DOHH2 (cell line): ENCODE measurements at regions not wholly inside any gene's neighbourhood (a gene's known extent, or its start where the extent isn't known, plus 50 kb on each side); places are given as distances from the start of the nearest gene placed in this dataset.

ENCODE experiments used
- EZH2phosphoT487 ChIP-seq: fragments of 200-600 bp; sonication (generic); IDR thresholded peaks from 2 replicates; pipeline ENCODE4 v1.6.1; 2017; ENCODE audit warnings: borderline replicate concordance, mild to moderate bottlenecking, antibody characterized with exemption, low read length, moderate library complexity, mixed read lengths
- TF ChIP-seq, protein P1 (sequence below): fragments of 200-600 bp; sonication (generic); IDR thresholded peaks from one replicate; pipeline ENCODE4 v1.5.1; 2014; ENCODE audit warnings: antibody characterized with exemption, mild to moderate bottlenecking, low read depth, low read length; ENCODE audit not compliant: poor library complexity, severe bottlenecking

DNA sequence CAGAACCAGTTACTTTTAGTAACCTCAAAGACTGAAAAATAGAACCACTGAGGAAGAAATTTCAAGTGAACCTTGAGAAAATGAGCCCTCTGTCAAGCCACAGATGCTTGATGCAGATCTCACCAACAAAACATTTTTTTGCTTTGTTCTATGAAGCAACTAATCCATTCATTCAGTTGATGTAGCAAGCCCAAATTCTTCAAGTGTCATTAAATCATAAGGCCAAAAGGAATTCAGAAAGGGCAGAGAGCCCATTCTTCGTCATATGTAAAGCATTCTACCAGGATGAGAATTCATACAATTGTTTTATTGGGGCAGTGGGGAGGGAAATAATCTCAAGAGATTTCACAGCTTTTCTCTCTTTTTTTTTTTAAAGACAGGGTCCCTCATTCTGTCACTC lies 218.0 kb upstream of the RGS6 start:
- TF ChIP-seq, protein P1, sequence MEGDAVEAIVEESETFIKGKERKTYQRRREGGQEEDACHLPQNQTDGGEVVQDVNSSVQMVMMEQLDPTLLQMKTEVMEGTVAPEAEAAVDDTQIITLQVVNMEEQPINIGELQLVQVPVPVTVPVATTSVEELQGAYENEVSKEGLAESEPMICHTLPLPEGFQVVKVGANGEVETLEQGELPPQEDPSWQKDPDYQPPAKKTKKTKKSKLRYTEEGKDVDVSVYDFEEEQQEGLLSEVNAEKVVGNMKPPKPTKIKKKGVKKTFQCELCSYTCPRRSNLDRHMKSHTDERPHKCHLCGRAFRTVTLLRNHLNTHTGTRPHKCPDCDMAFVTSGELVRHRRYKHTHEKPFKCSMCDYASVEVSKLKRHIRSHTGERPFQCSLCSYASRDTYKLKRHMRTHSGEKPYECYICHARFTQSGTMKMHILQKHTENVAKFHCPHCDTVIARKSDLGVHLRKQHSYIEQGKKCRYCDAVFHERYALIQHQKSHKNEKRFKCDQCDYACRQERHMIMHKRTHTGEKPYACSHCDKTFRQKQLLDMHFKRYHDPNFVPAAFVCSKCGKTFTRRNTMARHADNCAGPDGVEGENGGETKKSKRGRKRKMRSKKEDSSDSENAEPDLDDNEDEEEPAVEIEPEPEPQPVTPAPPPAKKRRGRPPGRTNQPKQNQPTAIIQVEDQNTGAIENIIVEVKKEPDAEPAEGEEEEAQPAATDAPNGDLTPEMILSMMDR = no peak
- TF ChIP-seq EZH2phosphoT487 = no peak
